ENCODE measurements at regions not wholly inside any gene's neighbourhood (a gene's known extent, or its start where the extent isn't known, plus 50 kb on each side); places are given as distances from the start of the nearest gene placed in this dataset.

- no peaks in the 10 kb centered on the region for H3K9me3 ChIP-seq
- no peaks in the 10 kb centered on the region for H3K4me1 ChIP-seq
- H3K27ac ChIP-seq: no peak overlapping the region
- no peak for ATAC-seq
- no peak for TF ChIP-seq CTCF (IDR thresholded peaks at IDR 0.05)
- intact Hi-C loops (cut with DNase I): no loop called here
- no peak overlapping the region for H3K4me3 ChIP-seq
- H3K27me3 ChIP-seq (ENCODE audit: insufficient read depth in 3 of 3, low read length in 2 of 3): peaks cover 0 to 2% (median 0%) of the 10 kb centered on the region in 3 donors
- DNase-seq: no peak
- H3K36me3 ChIP-seq (ENCODE audit: insufficient read depth in 1 of 2, low read depth in 1 of 2): no peaks in the 10 kb centered on the region
- 33 to 48% (median 34%) methylated on average over 6 of the region's 6 CpGs for WGBS, 3 donors
Observed at GRCh38 chr7:11221984-11222383, 248.3 kb downstream of the PHF14 start.

- no peak for ATAC-seq
- H3K4me1 ChIP-seq: peaks cover 7% of the 10 kb centered on the region
- no peaks in the 10 kb centered on the region for H3K36me3 ChIP-seq (ENCODE audit: insufficient read depth in 1 of 2, low read depth in 1 of 2)
- intact Hi-C loops (cut with DNase I): no loop called here
- peaks cover 0 to 2% (median 0%) of the 10 kb centered on the region in 3 donors for H3K27me3 ChIP-seq (ENCODE audit: insufficient read depth in 3 of 3, low read length in 2 of 3)
- no peak overlapping the region for H3K27ac ChIP-seq
- DNase-seq: no peak
- no peak for TF ChIP-seq CTCF (IDR thresholded peaks at IDR 0.05)
- no peak overlapping the region for H3K4me3 ChIP-seq
- no peaks in the 10 kb centered on the region for H3K9me3 ChIP-seq
Observed at GRCh38 chr7:11224535-11224934, 250.9 kb downstream of the PHF14 start.

GRCh38 chr7:11228515-11228914 is 254.8 kb downstream of the PHF14 start:
- Histone ChIP-seq H3K36me3 (ENCODE audit: insufficient read depth in 1 of 2, low read depth in 1 of 2) (no peaks in the 10 kb centered on the region), H3K27ac (no peak overlapping the region), H3K9me3 (no peaks in the 10 kb centered on the region), H3K4me1 (peaks cover 7% of the 10 kb centered on the region), H3K27me3 (ENCODE audit: insufficient read depth in 3 of 3, low read length in 2 of 3) (peaks cover 0 to 2% (median 0%) of the 10 kb centered on the region in 3 donors), H3K4me3 (no peak overlapping the region)
- TF ChIP-seq CTCF (IDR thresholded peaks at IDR 0.05): no peak
- 10 to 24% (median 13%) methylated on average over 2 of the region's 2 CpGs for WGBS, 3 donors
- DNase-seq (peak; percentile 40 to 89), ATAC-seq (peak in 2 of 4 donors; percentile 50 to 82)
- intact Hi-C loops (cut with DNase I): no loop called here

- DNase-seq (no peak), ATAC-seq (no peak)
- Histone ChIP-seq H3K27ac (no peak overlapping the region), H3K4me1 (peaks cover 7% of the 10 kb centered on the region), H3K9me3 (no peaks in the 10 kb centered on the region), H3K27me3 (ENCODE audit: insufficient read depth in 3 of 3, low read length in 2 of 3) (no peaks in the 10 kb centered on the region), H3K36me3 (ENCODE audit: insufficient read depth in 1 of 2, low read depth in 1 of 2) (no peaks in the 10 kb centered on the region), H3K4me3 (no peak overlapping the region)
- 25 to 60% (median 33%) methylated on average over 1 of the region's 1 CpG for WGBS, 3 donors
- intact Hi-C loops (cut with DNase I): no loop called here
- no peak for TF ChIP-seq CTCF (IDR thresholded peaks at IDR 0.05)
Observed at GRCh38 chr7:11231190-11231589, 257.5 kb downstream of the PHF14 start.

GRCh38 chr7:11232462-11232861 is 258.8 kb downstream of the PHF14 start:
- 74 to 96% (median 75%) methylated on average over 3 of the region's 3 CpGs for WGBS, 3 donors
- no peaks in the 10 kb centered on the region for H3K27me3 ChIP-seq (ENCODE audit: insufficient read depth in 3 of 3, low read length in 2 of 3)
- no peak for TF ChIP-seq CTCF (IDR thresholded peaks at IDR 0.05)
- peaks cover 7% of the 10 kb centered on the region for H3K4me1 ChIP-seq
- H3K4me3 ChIP-seq: no peak overlapping the region
- ATAC-seq (no peak), DNase-seq (no peak)
- H3K27ac ChIP-seq: no peak overlapping the region
- H3K36me3 ChIP-seq (ENCODE audit: insufficient read depth in 1 of 2, low read depth in 1 of 2): no peaks in the 10 kb centered on the region
- intact Hi-C loops (cut with DNase I): no loop called here
- H3K9me3 ChIP-seq: no peaks in the 10 kb centered on the region

All from psoas muscle (tissue), 7 donors.